ENCODE measurements at regions not wholly inside any gene's neighbourhood (a gene's known extent, or its start where the extent isn't known, plus 50 kb on each side); places are given as distances from the start of the nearest gene placed in this dataset.

DNA sequence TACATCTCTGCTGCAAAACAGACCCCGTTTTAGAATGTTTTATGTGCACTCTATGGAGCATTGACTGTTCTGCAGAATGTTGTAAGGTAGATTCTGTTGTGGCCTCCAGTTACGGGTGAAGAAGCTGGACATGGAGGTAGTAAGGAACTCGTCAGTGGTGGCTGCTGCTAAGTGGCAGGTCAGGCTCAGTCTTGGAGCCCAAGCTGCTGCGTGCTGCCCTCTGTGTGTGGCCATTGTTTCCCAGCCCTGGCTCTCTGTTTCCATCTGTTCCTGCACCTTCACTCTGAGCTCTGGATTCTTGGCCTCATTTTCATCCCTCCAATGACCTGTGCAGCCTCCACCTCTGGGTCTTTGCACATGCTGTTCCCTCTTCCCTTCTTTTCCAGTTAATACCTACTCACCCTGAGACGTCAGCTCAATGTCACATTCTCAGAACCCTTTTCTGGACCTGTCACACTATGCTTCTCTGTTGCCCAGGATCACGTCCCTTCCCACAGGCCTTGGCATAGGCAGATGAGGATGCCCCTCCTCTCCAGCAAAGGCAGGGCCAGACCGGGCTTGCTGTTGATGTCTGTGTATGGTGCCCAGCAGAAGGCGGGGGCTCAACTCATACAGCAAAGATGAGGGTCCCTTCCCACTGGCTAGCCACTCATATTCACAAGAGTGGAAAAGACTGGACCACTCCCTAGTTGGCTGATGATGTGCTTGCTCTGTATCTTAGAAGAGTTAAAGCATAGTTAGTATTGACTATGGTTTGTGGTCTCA is 97.6 kb downstream of the TENT4A start:
- TF ChIP-seq, protein P1, sequence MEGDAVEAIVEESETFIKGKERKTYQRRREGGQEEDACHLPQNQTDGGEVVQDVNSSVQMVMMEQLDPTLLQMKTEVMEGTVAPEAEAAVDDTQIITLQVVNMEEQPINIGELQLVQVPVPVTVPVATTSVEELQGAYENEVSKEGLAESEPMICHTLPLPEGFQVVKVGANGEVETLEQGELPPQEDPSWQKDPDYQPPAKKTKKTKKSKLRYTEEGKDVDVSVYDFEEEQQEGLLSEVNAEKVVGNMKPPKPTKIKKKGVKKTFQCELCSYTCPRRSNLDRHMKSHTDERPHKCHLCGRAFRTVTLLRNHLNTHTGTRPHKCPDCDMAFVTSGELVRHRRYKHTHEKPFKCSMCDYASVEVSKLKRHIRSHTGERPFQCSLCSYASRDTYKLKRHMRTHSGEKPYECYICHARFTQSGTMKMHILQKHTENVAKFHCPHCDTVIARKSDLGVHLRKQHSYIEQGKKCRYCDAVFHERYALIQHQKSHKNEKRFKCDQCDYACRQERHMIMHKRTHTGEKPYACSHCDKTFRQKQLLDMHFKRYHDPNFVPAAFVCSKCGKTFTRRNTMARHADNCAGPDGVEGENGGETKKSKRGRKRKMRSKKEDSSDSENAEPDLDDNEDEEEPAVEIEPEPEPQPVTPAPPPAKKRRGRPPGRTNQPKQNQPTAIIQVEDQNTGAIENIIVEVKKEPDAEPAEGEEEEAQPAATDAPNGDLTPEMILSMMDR (IDR thresholded peaks at IDR 0.05), result no peak
- TF ChIP-seq ZFX (IDR thresholded peaks at IDR 0.05; ENCODE audit: borderline replicate concordance), result no peak
